ENCODE measurements at regions not wholly inside any gene's neighbourhood (a gene's known extent, or its start where the extent isn't known, plus 50 kb on each side); places are given as distances from the start of the nearest gene placed in this dataset.

- Histone ChIP-seq H4K20me1 (ENCODE audit: low read depth, low read length) (no peaks in the 10 kb centered on the region), H3K36me3 (ENCODE audit: low read length) (no peaks in the 10 kb centered on the region), H3K27ac (ENCODE audit: low read depth, low read length) (no peak overlapping the region), H3K27me3 (ENCODE audit: low read length) (no peaks in the 10 kb centered on the region), H2AFZ (ENCODE audit: low read depth, low read length, severe bottlenecking) (no peak overlapping the region), H3K9me2 (replicated peaks; ENCODE audit: insufficient read depth, low read length) (no peaks in the 10 kb centered on the region), H3K79me2 (ENCODE audit: insufficient read depth, low read length) (no peaks in the 10 kb centered on the region), H3K4me3 (ENCODE audit: insufficient read depth, low read length, poor library complexity, severe bottlenecking) (no peak overlapping the region), H3K4me2 (ENCODE audit: low read depth, low read length, poor library complexity, severe bottlenecking) (no peak overlapping the region), H3F3A (ENCODE audit: insufficient read depth) (no peaks in the 10 kb centered on the region), H3K9ac (ENCODE audit: low read length) (no peak overlapping the region), H3K9me3 (ENCODE audit: insufficient read depth, low read length) (no peaks in the 10 kb centered on the region; the same call in 1 of the 2 replicates)
- TF ChIP-seq CTCF (IDR thresholded peaks at IDR 0.05; ENCODE audit: insufficient read depth, low read length, poor library complexity, severe bottlenecking) (no peak), EZH2phosphoT487 (conservative IDR thresholded peaks at IDR 0.05; ENCODE audit: low read length) (no peak)
These were observed 222.3 kb upstream of the NOVA1 start for GRCh38 chr14:26820138-26820537.

GRCh38 chr14:26820572-26820971, 222.7 kb upstream of the NOVA1 start:
- no peak overlapping the region for H3K4me3 ChIP-seq (ENCODE audit: insufficient read depth, low read length, poor library complexity, severe bottlenecking)
- H3K9me3 ChIP-seq (ENCODE audit: insufficient read depth, low read length) = no peaks in the 10 kb centered on the region; the same call in 1 of the 2 replicates
- H3K27me3 ChIP-seq (ENCODE audit: low read length) = no peaks in the 10 kb centered on the region
- H3K4me2 ChIP-seq (ENCODE audit: low read depth, low read length, poor library complexity, severe bottlenecking) = no peak overlapping the region
- no peak for TF ChIP-seq CTCF (IDR thresholded peaks at IDR 0.05; ENCODE audit: insufficient read depth, low read length, poor library complexity, severe bottlenecking)
- TF ChIP-seq EZH2phosphoT487 (conservative IDR thresholded peaks at IDR 0.05; ENCODE audit: low read length) = no peak
- no peaks in the 10 kb centered on the region for H4K20me1 ChIP-seq (ENCODE audit: low read depth, low read length)
- no peaks in the 10 kb centered on the region for H3F3A ChIP-seq (ENCODE audit: insufficient read depth)
- no peaks in the 10 kb centered on the region for H3K79me2 ChIP-seq (ENCODE audit: insufficient read depth, low read length)
- H3K36me3 ChIP-seq (ENCODE audit: low read length) = no peaks in the 10 kb centered on the region
- H2AFZ ChIP-seq (ENCODE audit: low read depth, low read length, severe bottlenecking) = no peak overlapping the region
- no peak overlapping the region for H3K9ac ChIP-seq (ENCODE audit: low read length)
- no peak overlapping the region for H3K27ac ChIP-seq (ENCODE audit: low read depth, low read length)
- H3K9me2 ChIP-seq (replicated peaks; ENCODE audit: insufficient read depth, low read length) = no peaks in the 10 kb centered on the region

- Histone ChIP-seq H3K9me2 (replicated peaks; ENCODE audit: insufficient read depth, low read length) (no peaks in the 10 kb centered on the region), H3K79me2 (ENCODE audit: insufficient read depth, low read length) (no peaks in the 10 kb centered on the region), H3K9ac (ENCODE audit: low read length) (no peak overlapping the region), H3K27me3 (ENCODE audit: low read length) (no peaks in the 10 kb centered on the region), H4K20me1 (ENCODE audit: low read depth, low read length) (no peaks in the 10 kb centered on the region), H3F3A (ENCODE audit: insufficient read depth) (no peaks in the 10 kb centered on the region), H2AFZ (ENCODE audit: low read depth, low read length, severe bottlenecking) (no peak overlapping the region), H3K4me3 (ENCODE audit: insufficient read depth, low read length, poor library complexity, severe bottlenecking) (no peak overlapping the region), H3K27ac (ENCODE audit: low read depth, low read length) (no peak overlapping the region), H3K9me3 (ENCODE audit: insufficient read depth, low read length) (no peaks in the 10 kb centered on the region; the same call in 1 of the 2 replicates), H3K4me2 (ENCODE audit: low read depth, low read length, poor library complexity, severe bottlenecking) (no peak overlapping the region), H3K36me3 (ENCODE audit: low read length) (no peaks in the 10 kb centered on the region)
- TF ChIP-seq CTCF (IDR thresholded peaks at IDR 0.05; ENCODE audit: insufficient read depth, low read length, poor library complexity, severe bottlenecking) (no peak), EZH2phosphoT487 (conservative IDR thresholded peaks at IDR 0.05; ENCODE audit: low read length) (no peak)
These were observed 230.9 kb upstream of the NOVA1 start for GRCh38 chr14:26828741-26829140.

Data from SU-DHL-6 (cell line).